ENCODE measurements at regions not wholly inside any gene's neighbourhood (a gene's known extent, or its start where the extent isn't known, plus 50 kb on each side); places are given as distances from the start of the nearest gene placed in this dataset.

DNA sequence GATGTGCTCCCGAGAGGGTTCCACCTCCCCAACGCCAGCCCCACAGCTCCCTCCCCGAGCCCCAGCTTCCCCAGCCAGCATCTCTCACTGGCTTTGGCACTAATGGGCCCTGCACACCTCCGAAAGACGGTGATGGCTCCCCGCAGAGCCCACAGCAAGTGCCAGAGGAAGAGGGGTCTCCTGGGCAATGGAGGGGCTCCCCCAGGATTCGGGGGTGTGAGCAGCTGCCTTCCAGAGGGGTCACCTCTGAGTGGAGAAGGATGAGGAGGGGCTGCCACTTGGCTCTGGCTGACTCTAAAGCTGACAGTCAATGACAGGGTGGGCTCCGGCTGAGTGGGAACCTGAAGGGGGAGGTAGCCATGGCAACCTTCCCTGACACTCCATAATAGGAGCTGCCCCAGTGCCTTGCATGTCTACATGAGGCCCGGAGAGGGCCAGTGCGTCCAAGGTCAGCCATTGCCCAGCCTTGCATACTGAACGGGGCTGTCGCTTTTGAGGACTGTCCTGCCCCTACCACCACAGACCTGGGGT lies 98.6 kb upstream of the SYT13 start (continued):
- TF ChIP-seq, protein P1, sequence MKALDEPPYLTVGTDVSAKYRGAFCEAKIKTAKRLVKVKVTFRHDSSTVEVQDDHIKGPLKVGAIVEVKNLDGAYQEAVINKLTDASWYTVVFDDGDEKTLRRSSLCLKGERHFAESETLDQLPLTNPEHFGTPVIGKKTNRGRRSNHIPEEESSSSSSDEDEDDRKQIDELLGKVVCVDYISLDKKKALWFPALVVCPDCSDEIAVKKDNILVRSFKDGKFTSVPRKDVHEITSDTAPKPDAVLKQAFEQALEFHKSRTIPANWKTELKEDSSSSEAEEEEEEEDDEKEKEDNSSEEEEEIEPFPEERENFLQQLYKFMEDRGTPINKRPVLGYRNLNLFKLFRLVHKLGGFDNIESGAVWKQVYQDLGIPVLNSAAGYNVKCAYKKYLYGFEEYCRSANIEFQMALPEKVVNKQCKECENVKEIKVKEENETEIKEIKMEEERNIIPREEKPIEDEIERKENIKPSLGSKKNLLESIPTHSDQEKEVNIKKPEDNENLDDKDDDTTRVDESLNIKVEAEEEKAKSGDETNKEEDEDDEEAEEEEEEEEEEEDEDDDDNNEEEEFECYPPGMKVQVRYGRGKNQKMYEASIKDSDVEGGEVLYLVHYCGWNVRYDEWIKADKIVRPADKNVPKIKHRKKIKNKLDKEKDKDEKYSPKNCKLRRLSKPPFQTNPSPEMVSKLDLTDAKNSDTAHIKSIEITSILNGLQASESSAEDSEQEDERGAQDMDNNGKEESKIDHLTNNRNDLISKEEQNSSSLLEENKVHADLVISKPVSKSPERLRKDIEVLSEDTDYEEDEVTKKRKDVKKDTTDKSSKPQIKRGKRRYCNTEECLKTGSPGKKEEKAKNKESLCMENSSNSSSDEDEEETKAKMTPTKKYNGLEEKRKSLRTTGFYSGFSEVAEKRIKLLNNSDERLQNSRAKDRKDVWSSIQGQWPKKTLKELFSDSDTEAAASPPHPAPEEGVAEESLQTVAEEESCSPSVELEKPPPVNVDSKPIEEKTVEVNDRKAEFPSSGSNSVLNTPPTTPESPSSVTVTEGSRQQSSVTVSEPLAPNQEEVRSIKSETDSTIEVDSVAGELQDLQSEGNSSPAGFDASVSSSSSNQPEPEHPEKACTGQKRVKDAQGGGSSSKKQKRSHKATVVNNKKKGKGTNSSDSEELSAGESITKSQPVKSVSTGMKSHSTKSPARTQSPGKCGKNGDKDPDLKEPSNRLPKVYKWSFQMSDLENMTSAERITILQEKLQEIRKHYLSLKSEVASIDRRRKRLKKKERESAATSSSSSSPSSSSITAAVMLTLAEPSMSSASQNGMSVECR (CRISPR knock-in tag; IDR thresholded peaks at IDR 0.05; ENCODE audit: borderline replicate concordance): no peak
- TF ChIP-seq EMX1 (CRISPR knock-in tag; IDR thresholded peaks at IDR 0.05) (no peak), OVOL2 (CRISPR knock-in tag; IDR thresholded peaks at IDR 0.05; ENCODE audit: borderline replicate concordance) (no peak)

DNA sequence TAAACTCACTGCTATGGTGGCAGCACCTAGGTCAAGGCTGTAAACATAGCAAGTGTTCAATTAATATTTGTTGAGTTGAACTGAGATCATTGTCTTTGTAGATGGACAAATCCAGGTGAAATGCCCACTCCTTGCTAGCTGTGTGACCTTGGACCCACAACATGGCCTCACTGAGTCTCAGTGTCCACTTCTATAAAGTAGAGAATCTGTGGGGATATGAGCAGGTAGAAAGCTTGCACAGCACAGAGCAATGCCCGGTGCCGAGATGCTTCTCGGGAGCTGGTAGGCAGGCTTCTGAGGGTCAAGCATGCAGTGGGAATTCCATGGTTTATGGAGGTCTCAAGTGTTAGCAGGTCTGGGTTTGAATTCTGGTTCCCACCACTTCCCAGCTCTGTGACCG lies 97.9 kb upstream of the SYT13 start:
- CTCF ChIA-PET: interaction anchor here (1.5 to 1.9 kb wide), 2 partner anchors 13 to 388 kb away, joined by 10 to 11 read pairs; no protein-coding TSS in a partner anchor
- H3K27me3 Mint-ChIP-seq (ENCODE audit: low read depth): peaks cover 7% of the 10 kb centered on the region
- DNase-seq (ENCODE audit: low spot score): no peak

More for the DNA sequence above, 97.9 kb upstream of the SYT13 start:
- H3K9me3 Mint-ChIP-seq: peaks cover 4% of the 10 kb centered on the region
- no peaks in the 10 kb centered on the region for H3K36me3 Mint-ChIP-seq
- TF ChIP-seq IRF2 (CRISPR knock-in tag; IDR thresholded peaks at IDR 0.05; ENCODE audit: borderline replicate concordance, low read depth) (no peak), FOXP1 (CRISPR knock-in tag; IDR thresholded peaks at IDR 0.05; ENCODE audit: borderline replicate concordance) (no peak), ZNF396 (CRISPR knock-in tag; IDR thresholded peaks at IDR 0.05; ENCODE audit: borderline replicate concordance) (no peak), EMX1 (CRISPR knock-in tag; IDR thresholded peaks at IDR 0.05) (no peak)
- TF ChIP-seq, protein P1 (CRISPR knock-in tag; IDR thresholded peaks at IDR 0.05; ENCODE audit: borderline replicate concordance): no peak
- TF ChIP-seq, protein P2, sequence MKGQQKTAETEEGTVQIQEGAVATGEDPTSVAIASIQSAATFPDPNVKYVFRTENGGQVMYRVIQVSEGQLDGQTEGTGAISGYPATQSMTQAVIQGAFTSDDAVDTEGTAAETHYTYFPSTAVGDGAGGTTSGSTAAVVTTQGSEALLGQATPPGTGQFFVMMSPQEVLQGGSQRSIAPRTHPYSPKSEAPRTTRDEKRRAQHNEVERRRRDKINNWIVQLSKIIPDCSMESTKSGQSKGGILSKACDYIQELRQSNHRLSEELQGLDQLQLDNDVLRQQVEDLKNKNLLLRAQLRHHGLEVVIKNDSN (CRISPR knock-in tag; IDR thresholded peaks at IDR 0.05): no peak
- TF ChIP-seq, protein P3, sequence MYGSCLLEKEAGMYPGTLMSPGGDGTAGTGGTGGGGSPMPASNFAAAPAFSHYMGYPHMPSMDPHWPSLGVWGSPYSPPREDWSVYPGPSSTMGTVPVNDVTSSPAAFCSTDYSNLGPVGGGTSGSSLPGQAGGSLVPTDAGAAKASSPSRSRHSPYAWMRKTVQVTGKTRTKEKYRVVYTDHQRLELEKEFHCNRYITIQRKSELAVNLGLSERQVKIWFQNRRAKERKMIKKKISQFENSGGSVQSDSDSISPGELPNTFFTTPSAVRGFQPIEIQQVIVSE (CRISPR knock-in tag; IDR thresholded peaks at IDR 0.05; ENCODE audit: borderline replicate concordance): no peak
- TF ChIP-seq, protein P4, sequence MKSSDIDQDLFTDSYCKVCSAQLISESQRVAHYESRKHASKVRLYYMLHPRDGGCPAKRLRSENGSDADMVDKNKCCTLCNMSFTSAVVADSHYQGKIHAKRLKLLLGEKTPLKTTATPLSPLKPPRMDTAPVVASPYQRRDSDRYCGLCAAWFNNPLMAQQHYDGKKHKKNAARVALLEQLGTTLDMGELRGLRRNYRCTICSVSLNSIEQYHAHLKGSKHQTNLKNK (CRISPR knock-in tag; IDR thresholded peaks at IDR 0.05): no peak
- TF ChIP-seq, protein P5, sequence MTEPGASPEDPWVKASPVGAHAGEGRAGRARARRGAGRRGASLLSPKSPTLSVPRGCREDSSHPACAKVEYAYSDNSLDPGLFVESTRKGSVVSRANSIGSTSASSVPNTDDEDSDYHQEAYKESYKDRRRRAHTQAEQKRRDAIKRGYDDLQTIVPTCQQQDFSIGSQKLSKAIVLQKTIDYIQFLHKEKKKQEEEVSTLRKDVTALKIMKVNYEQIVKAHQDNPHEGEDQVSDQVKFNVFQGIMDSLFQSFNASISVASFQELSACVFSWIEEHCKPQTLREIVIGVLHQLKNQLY (CRISPR knock-in tag; IDR thresholded peaks at IDR 0.05): no peak
- TF ChIP-seq, protein P6, sequence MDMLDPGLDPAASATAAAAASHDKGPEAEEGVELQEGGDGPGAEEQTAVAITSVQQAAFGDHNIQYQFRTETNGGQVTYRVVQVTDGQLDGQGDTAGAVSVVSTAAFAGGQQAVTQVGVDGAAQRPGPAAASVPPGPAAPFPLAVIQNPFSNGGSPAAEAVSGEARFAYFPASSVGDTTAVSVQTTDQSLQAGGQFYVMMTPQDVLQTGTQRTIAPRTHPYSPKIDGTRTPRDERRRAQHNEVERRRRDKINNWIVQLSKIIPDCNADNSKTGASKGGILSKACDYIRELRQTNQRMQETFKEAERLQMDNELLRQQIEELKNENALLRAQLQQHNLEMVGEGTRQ (CRISPR knock-in tag; IDR thresholded peaks at IDR 0.05): no peak
- POLR2A ChIA-PET: no interaction called here
- no peak for ATAC-seq
- no peak overlapping the region for H3K27ac Mint-ChIP-seq
- H3K4me1 Mint-ChIP-seq: peaks cover 10% of the 10 kb centered on the region
- H3K4me3 Mint-ChIP-seq: no peak overlapping the region
